ENCODE measurements at regions not wholly inside any gene's neighbourhood (a gene's known extent, or its start where the extent isn't known, plus 50 kb on each side); places are given as distances from the start of the nearest gene placed in this dataset.

- POLR2A ChIA-PET (ENCODE audit: partially characterized antibody), result interaction anchor here (1.1 kb wide), 1 partner anchor 30 kb away, joined by 3 read pairs; no protein-coding TSS in a partner anchor
- H3K9me3 ChIP-seq (ENCODE audit: insufficient read depth in 2 of 2, low read depth in 1 of 2, low read length in 1 of 2), result no peaks in the 10 kb centered on the region
Measured at GRCh38 chr17:77316191-77316641, 175.4 kb downstream of the SEC14L1 start.

More at GRCh38 chr17:77316191-77316641, 175.4 kb downstream of the SEC14L1 start:
- H3K36me3 ChIP-seq (ENCODE audit: control insufficient read depth in 2 of 4, insufficient read depth in 4 of 4, low read length in 3 of 4), result no peaks in the 10 kb centered on the region
- H3K56ac ChIP-seq (replicated peaks; ENCODE audit: insufficient read length, low read depth, low read length), result no peak overlapping the region
- TF ChIP-seq ASH2L (IDR thresholded peaks at IDR 0.05; ENCODE audit: low read length) (peak; percentile 56), ZNF274 (IDR thresholded peaks at IDR 0.05; ENCODE audit: borderline replicate concordance, extremely low read depth, low read length) (no peak), RBBP5 (IDR thresholded peaks at IDR 0.05; ENCODE audit: borderline replicate concordance, low read depth, low read length) (0 out of 2 replicates have a peak, but pooled peaks have one; percentile 55), YY1 (IDR thresholded peaks at IDR 0.05; ENCODE audit: low read depth, low read length) (no peak)
- WGBS, 2 experiments (ENCODE audit: extremely low coverage in 1 of 2, insufficient coverage in 1 of 2, insufficient read length in 1 of 2, insufficient replicate concordance in 2 of 2, low coverage in 1 of 2, low lambda C conversion rate in 2 of 2, missing lambda C conversion rate in 1 of 2), result 28% methylated on average over 14 of the region's 14 CpGs; no CpG with 5 or more reads in 1 of the 2 experiments
- H3K9ac ChIP-seq (replicated peaks in 1 of 4; ENCODE audit: extremely low read depth in 1 of 4, low read depth in 3 of 4, low read length in 3 of 4), result no peak overlapping the region
- peak overlapping the region; percentile 51; the same call in 1 of the 2 replicates for H4K8ac ChIP-seq (ENCODE audit: extremely low read depth, insufficient read depth, low read length)
- H3K14ac ChIP-seq (ENCODE audit: insufficient read length), result no peak overlapping the region
- no peak overlapping the region for H2BK15ac ChIP-seq (ENCODE audit: low read length)
- H3K4me2 ChIP-seq (ENCODE audit: insufficient read depth in 1 of 2, low read depth in 2 of 2, low read length in 2 of 2), result peak overlapping the region; percentile 3 to 43; a peak in 1 of 4 replicates
- CTCF ChIA-PET (ENCODE audit: partially characterized antibody), result interaction anchor here (1.9 kb wide), 1 partner anchor 114 kb away, joined by 5 read pairs; no protein-coding TSS in a partner anchor
- 0 out of 2 replicates have a peak overlapping the region, but pooled peaks have one; percentile 54 for H2AK5ac ChIP-seq (ENCODE audit: low read depth, low read length)
- no peak overlapping the region for H2BK120ac ChIP-seq (replicated peaks; ENCODE audit: low read depth, low read length)
- H3K4ac ChIP-seq (replicated peaks; ENCODE audit: insufficient read length, low read depth, low read length), result no peak overlapping the region
- DNase-seq (ENCODE audit: low read depth in 1 of 2, low spot score in 2 of 2) (peak; percentile 47 to 67), FAIRE-seq (no peak)
- H3K27me3 ChIP-seq (replicated peaks in 1 of 4; ENCODE audit: control insufficient read depth in 3 of 4, extremely low read depth in 1 of 4, insufficient read depth in 3 of 4, low read length in 3 of 4), result no peaks in the 10 kb centered on the region
- peaks cover 0 to 31% (median 15%) of the 10 kb centered on the region in 4 experiments; a peak in 6 of 7 replicates for H3K4me1 ChIP-seq (replicated peaks in 1 of 4; ENCODE audit: control insufficient read depth in 3 of 4, insufficient read depth in 4 of 4, low read length in 3 of 4)
- H3K27ac ChIP-seq (ENCODE audit: low read depth, low read length), result no peak overlapping the region
- H2AFZ ChIP-seq (ENCODE audit: low read length), result no peak overlapping the region; the same call in 1 of the 2 replicates
- H3K4me3 ChIP-seq (ENCODE audit: extremely low read depth in 1 of 4, insufficient read depth in 2 of 4, low read depth in 3 of 4, low read length in 4 of 4), result 0 out of 8 replicates have a peak overlapping the region, but pooled peaks of 1 of the 4 experiments have one; percentile 10
- H4K5ac ChIP-seq (ENCODE audit: insufficient read length, low read depth, low read length), result peak overlapping the region; percentile 7
- H4K20me1 ChIP-seq (replicated peaks in 1 of 2; ENCODE audit: control insufficient read depth in 1 of 2, insufficient read depth in 2 of 2, low read length in 2 of 2), result peaks cover 0 to 3% of the 10 kb centered on the region in 2 experiments
- H2BK12ac ChIP-seq (ENCODE audit: low read depth, low read length), result peak overlapping the region; percentile 76; the same call in 1 of the 2 replicates
- H3K23me2 ChIP-seq (ENCODE audit: low read depth, low read length), result no peaks in the 10 kb centered on the region
- H2BK20ac ChIP-seq (ENCODE audit: low read length), result no peak overlapping the region
- H4K91ac ChIP-seq (replicated peaks; ENCODE audit: insufficient read length, low read length), result peak overlapping the region; percentile 49
- peak overlapping the region; percentile 55; the same call in 1 of the 2 replicates for H3K18ac ChIP-seq (ENCODE audit: extremely low read depth, low read length)
- H3K79me2 ChIP-seq (ENCODE audit: control insufficient read depth in 1 of 2, insufficient read depth in 2 of 2, low read length in 2 of 2), result 0 out of 4 replicates have a peak, but pooled peaks cover 0 to 2% of the 10 kb centered on the region in 2 experiments
- H3K23ac ChIP-seq (ENCODE audit: insufficient read length), result no peak overlapping the region
- H3K79me1 ChIP-seq (ENCODE audit: low read depth, low read length), result peaks cover 5% of the 10 kb centered on the region
- H2BK5ac ChIP-seq (ENCODE audit: low read depth, low read length), result no peak overlapping the region
